Cardiac fibroblast (primary cell): ENCODE measurements at regions not wholly inside any gene's neighbourhood (a gene's known extent, or its start where the extent isn't known, plus 50 kb on each side); places are given as distances from the start of the nearest gene placed in this dataset.

Experiments
- DNase-seq, 2 donors: peaks; one replicate each; pipeline versions ENCODE4 v3.0.0 to v3.0.0-alpha.2; 2010; ENCODE audit warnings: low read depth in 2 of 2
- H3K4me3 ChIP-seq, 2 donors: replicated peaks in 1 of 2; 1 replicate in 1 of 2; 2 replicates in 1 of 2; pipeline ENCODE4 v1.5.1; 2011; ENCODE audit warnings: low read depth in 2 of 2, low read length in 2 of 2, mild to moderate bottlenecking in 2 of 2, moderate library complexity in 1 of 2
- CTCF ChIP-seq: IDR thresholded peaks from one replicate; pipeline ENCODE4 v1.5.1; 2011; ENCODE audit warnings: low read depth, mild to moderate bottlenecking, low read length, inconsistent platforms

- TF ChIP-seq CTCF = no peak
- H3K4me3 ChIP-seq = no peak overlapping the region
- DNase-seq = no peak
Measured at GRCh38 chr2:33873076-33873605, 274.0 kb upstream of the FAM98A start.

- no peak for TF ChIP-seq CTCF
- DNase-seq = no peak
- no peak overlapping the region for H3K4me3 ChIP-seq
Measured at GRCh38 chr2:33859811-33860461, 260.8 kb upstream of the FAM98A start.

GRCh38 chr2:33859176-33859575 is 260.1 kb upstream of the FAM98A start:
- no peak for TF ChIP-seq CTCF
- H3K4me3 ChIP-seq = no peak overlapping the region
- no peak for DNase-seq

GRCh38 chr2:33848486-33848885 is 249.4 kb upstream of the FAM98A start:
- peak in 1 of 2 donors; percentile 34 for DNase-seq
- TF ChIP-seq CTCF = no peak
- no peak overlapping the region for H3K4me3 ChIP-seq

GRCh38 chr2:33839791-33840190 is 240.7 kb upstream of the FAM98A start:
- no peak overlapping the region for H3K4me3 ChIP-seq
- DNase-seq = no peak

GRCh38 chr2:33836628-33837027 is 237.5 kb upstream of the FAM98A start:
- TF ChIP-seq CTCF = no peak
- no peak for DNase-seq
- H3K4me3 ChIP-seq = no peak overlapping the region

More at GRCh38 chr2:33839791-33840190, 240.7 kb upstream of the FAM98A start:
- no peak for TF ChIP-seq CTCF

GRCh38 chr2:33835911-33836310 is 236.8 kb upstream of the FAM98A start:
- no peak overlapping the region for H3K4me3 ChIP-seq
- DNase-seq = no peak
- TF ChIP-seq CTCF = no peak
